Thyroid gland (tissue), 4 donors: ENCODE measurements at regions not wholly inside any gene's neighbourhood (a gene's known extent, or its start where the extent isn't known, plus 50 kb on each side); places are given as distances from the start of the nearest gene placed in this dataset.

ENCODE experiments used
- CTCF ChIP-seq, 6 experiments: fragments of 200-600 bp in 3 of 6; fragments of 450-650 bp in 3 of 6; sonication (generic) in 3 of 6; IDR thresholded peaks; one replicate each; pipeline ENCODE4 v1.5.1; 2016 to 2019; ENCODE audit warnings: antibody characterized with exemption in 6 of 6, mild to moderate bottlenecking in 2 of 6, inconsistent platforms in 1 of 6, moderate library complexity in 1 of 6
- POLR2A ChIP-seq, 2 donors: fragments of 450-650 bp; IDR thresholded peaks; one replicate each; pipeline ENCODE4 v1.6.1; 2017; ENCODE audit warnings: antibody characterized with exemption in 2 of 2, mild to moderate bottlenecking in 2 of 2, moderate library complexity in 1 of 2

- TF ChIP-seq POLR2A (IDR thresholded peaks at IDR 0.05) (no peak), CTCF (IDR thresholded peaks at IDR 0.05) (no peak)
Measured at GRCh38 chr13:99634672-99635071, 133.4 kb downstream of the TM9SF2 start.
